Ishikawa (cell line): ENCODE measurements at regions not wholly inside any gene's neighbourhood (a gene's known extent, or its start where the extent isn't known, plus 50 kb on each side); places are given as distances from the start of the nearest gene placed in this dataset.

ENCODE experiments used
- EGR1 ChIP-seq: IDR thresholded peaks from 2 replicates; pipeline ENCODE4 v1.6.1; 2012
- EP300 ChIP-seq: IDR thresholded peaks from 2 replicates; pipeline ENCODE4 v1.6.1; 2012; ENCODE audit warnings: borderline replicate concordance
- RAD21 ChIP-seq: IDR thresholded peaks from 2 replicates; pipeline ENCODE4 v1.6.1; 2012; ENCODE audit warnings: low read depth
- TF ChIP-seq, protein P1 (sequence below): IDR thresholded peaks from 2 replicates; pipeline ENCODE4 v1.6.1; 2012; ENCODE audit warnings: low read depth, mild to moderate bottlenecking
- TF ChIP-seq, protein P2 (sequence below): IDR thresholded peaks from 2 replicates; pipeline ENCODE4 v1.6.1; 2012

DNA sequence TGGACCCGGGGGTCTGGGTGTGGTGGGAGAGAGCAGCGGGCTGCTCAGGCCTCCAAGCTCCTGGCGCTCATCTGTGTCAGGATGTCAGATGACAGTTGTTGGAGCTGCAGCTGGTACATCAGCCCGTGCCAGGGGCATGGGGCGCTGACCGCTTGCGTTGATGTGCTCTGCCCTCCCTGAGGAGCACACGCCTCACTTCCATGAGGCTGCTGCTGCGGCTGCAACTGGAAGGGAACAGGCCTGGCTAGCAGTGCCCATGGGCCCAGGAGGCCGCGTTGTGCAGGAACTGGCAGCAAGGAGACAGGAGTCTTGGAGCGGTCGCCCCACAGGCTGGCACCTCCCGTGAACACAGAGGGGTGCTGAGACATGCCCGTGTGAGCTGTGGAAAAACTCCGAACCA is 361.3 kb upstream of the MKI67 start:
- TF ChIP-seq EP300 (no peak), EGR1 (no peak), RAD21 (no peak)
- TF ChIP-seq, protein P1, sequence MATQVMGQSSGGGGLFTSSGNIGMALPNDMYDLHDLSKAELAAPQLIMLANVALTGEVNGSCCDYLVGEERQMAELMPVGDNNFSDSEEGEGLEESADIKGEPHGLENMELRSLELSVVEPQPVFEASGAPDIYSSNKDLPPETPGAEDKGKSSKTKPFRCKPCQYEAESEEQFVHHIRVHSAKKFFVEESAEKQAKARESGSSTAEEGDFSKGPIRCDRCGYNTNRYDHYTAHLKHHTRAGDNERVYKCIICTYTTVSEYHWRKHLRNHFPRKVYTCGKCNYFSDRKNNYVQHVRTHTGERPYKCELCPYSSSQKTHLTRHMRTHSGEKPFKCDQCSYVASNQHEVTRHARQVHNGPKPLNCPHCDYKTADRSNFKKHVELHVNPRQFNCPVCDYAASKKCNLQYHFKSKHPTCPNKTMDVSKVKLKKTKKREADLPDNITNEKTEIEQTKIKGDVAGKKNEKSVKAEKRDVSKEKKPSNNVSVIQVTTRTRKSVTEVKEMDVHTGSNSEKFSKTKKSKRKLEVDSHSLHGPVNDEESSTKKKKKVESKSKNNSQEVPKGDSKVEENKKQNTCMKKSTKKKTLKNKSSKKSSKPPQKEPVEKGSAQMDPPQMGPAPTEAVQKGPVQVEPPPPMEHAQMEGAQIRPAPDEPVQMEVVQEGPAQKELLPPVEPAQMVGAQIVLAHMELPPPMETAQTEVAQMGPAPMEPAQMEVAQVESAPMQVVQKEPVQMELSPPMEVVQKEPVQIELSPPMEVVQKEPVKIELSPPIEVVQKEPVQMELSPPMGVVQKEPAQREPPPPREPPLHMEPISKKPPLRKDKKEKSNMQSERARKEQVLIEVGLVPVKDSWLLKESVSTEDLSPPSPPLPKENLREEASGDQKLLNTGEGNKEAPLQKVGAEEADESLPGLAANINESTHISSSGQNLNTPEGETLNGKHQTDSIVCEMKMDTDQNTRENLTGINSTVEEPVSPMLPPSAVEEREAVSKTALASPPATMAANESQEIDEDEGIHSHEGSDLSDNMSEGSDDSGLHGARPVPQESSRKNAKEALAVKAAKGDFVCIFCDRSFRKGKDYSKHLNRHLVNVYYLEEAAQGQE = no peak
- TF ChIP-seq, protein P2, sequence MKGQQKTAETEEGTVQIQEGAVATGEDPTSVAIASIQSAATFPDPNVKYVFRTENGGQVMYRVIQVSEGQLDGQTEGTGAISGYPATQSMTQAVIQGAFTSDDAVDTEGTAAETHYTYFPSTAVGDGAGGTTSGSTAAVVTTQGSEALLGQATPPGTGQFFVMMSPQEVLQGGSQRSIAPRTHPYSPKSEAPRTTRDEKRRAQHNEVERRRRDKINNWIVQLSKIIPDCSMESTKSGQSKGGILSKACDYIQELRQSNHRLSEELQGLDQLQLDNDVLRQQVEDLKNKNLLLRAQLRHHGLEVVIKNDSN = no peak
